ENCODE measurements at regions not wholly inside any gene's neighbourhood (a gene's known extent, or its start where the extent isn't known, plus 50 kb on each side); places are given as distances from the start of the nearest gene placed in this dataset.

- TF ChIP-seq EP300 (IDR thresholded peaks at IDR 0.05; ENCODE audit: low read depth) (no peak), POLR2A (IDR thresholded peaks at IDR 0.05) (no peak)
Measured at GRCh38 chr16:23009075-23009474, 140.2 kb downstream of the USP31 start.

Data from transverse colon (tissue), 1 donor.